ENCODE measurements at regions not wholly inside any gene's neighbourhood (a gene's known extent, or its start where the extent isn't known, plus 50 kb on each side); places are given as distances from the start of the nearest gene placed in this dataset.

GRCh38 chr5:17406423-17406838 is 91.6 kb upstream of the TAF11L2 start:
- no peaks in the 10 kb centered on the region for H3K9me1 ChIP-seq (ENCODE audit: control insufficient read depth, insufficient read depth, low read length)
- no peak for TF ChIP-seq PHF20 (IDR thresholded peaks at IDR 0.05; ENCODE audit: partially characterized antibody)
- no peak for TF ChIP-seq ZNF778 (CRISPR knock-in tag; IDR thresholded peaks at IDR 0.05)
- no peak for TF ChIP-seq SMAD2 (IDR thresholded peaks at IDR 0.05; ENCODE audit: low read depth, low read length)
- TF ChIP-seq MYBL2 (IDR thresholded peaks at IDR 0.05; ENCODE audit: low read depth): no peak
- TF ChIP-seq MYBL2 (CRISPR knock-in tag; IDR thresholded peaks at IDR 0.05; ENCODE audit: borderline replicate concordance): no peak
- TF ChIP-seq PML (IDR thresholded peaks at IDR 0.05; ENCODE audit: low read length): no peak
- no peak for TF ChIP-seq HMGXB4 (CRISPR knock-in tag; IDR thresholded peaks at IDR 0.05)
- TF ChIP-seq FOXJ2 (tag; IDR thresholded peaks at IDR 0.05): no peak
- TF ChIP-seq TCF7 (IDR thresholded peaks at IDR 0.05; ENCODE audit: borderline replicate concordance): no peak
- H3K4me1 ChIP-seq (replicated peaks in 1 of 2; ENCODE audit: control insufficient read depth in 2 of 2, insufficient read depth in 2 of 2, low read length in 2 of 2): peaks cover 0 to under 1% of the 10 kb centered on the region in 2 experiments; a peak in 1 of 5 replicates
- H2AFZ ChIP-seq (ENCODE audit: low read depth, low read length): no peak overlapping the region
- WGBS (ENCODE audit: insufficient coverage, low coverage, missing lambda C conversion rate): 0% methylated on average over 2 of the region's 2 CpGs
- in situ Hi-C loops (cut with MboI): no loop called here
- no peaks in the 10 kb centered on the region for H3K36me3 ChIP-seq (ENCODE audit: control insufficient read depth, insufficient read depth, low read length)
- no peak for ATAC-seq
- no peak overlapping the region for H3K4me3 ChIP-seq
- intact Hi-C loops (cut with micrococcal nuclease): no loop called here
- BruUV-seq (replicated peaks): no TSS peak
- H4K20me1 ChIP-seq (replicated peaks; ENCODE audit: control insufficient read depth, insufficient read depth, low read length): no peaks in the 10 kb centered on the region
- ChIA-PET CTCF (ENCODE audit: low intra/inter-chr PET ratio) (no interaction called here), POLR2A (no interaction called here)
- H3K9ac ChIP-seq (ENCODE audit: insufficient read depth in 1 of 2, low read depth in 2 of 2, low read length in 2 of 2): no peak overlapping the region
- DNase-seq (ENCODE audit: extremely low read depth in 1 of 4, low spot score in 3 of 4): no peak
- no peaks in the 10 kb centered on the region for H3K9me3 ChIP-seq (replicated peaks; ENCODE audit: control insufficient read depth, insufficient read depth, low read depth, low read length)
- H3K4me2 ChIP-seq (ENCODE audit: insufficient read depth, low read length): no peak overlapping the region
- no peak overlapping the region for H3K27ac ChIP-seq (ENCODE audit: extremely low read depth, low read depth, low read length)
- FAIRE-seq: no peak
- H3K79me2 ChIP-seq (ENCODE audit: control insufficient read depth, insufficient read depth, low read length): no peaks in the 10 kb centered on the region
- no peaks in the 10 kb centered on the region for H3K27me3 ChIP-seq (ENCODE audit: control insufficient read depth in 2 of 2, insufficient read depth in 2 of 2, low read length in 2 of 2)

Data from K562 (cell line).